GM18873 (cell line): ENCODE measurements at regions not wholly inside any gene's neighbourhood (a gene's known extent, or its start where the extent isn't known, plus 50 kb on each side); places are given as distances from the start of the nearest gene placed in this dataset.
"Not testable (repeated sequence)": the region's sequence is repeated elsewhere in the genome, so short reads cannot be mapped to it uniquely, and the experiment has no call there.

Source experiments
- ATAC-seq: cut with Tn5 transposase; IDR thresholded peaks from one replicate; pipeline ENCODE4 v1.9.1; 2021; ENCODE audit warnings: mild to moderate bottlenecking, moderate library complexity, moderate number of reproducible peaks; ENCODE audit not compliant: unreplicated experiment, low FRiP score

DNA sequence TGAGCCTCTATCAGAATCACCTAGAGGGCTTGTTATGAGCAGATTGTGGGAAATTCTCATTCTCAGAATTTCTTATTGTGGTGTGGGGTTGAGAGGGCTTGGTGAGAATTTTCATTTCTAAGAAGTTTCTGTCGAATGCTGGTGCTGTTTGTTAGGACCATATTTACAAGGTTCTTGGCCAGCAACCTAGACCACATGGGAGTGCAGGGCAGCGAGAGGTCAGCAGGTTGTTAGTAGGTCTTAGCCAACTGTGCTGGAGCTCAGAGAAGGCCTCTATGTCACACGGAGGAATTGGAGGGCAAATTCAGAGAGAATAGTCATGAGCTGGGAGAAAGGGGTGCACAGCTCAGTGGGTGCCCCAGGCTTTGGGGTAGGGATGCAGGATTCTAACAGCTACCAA, 357.0 kb downstream of the LRRC70 start:
- no peak for ATAC-seq

DNA sequence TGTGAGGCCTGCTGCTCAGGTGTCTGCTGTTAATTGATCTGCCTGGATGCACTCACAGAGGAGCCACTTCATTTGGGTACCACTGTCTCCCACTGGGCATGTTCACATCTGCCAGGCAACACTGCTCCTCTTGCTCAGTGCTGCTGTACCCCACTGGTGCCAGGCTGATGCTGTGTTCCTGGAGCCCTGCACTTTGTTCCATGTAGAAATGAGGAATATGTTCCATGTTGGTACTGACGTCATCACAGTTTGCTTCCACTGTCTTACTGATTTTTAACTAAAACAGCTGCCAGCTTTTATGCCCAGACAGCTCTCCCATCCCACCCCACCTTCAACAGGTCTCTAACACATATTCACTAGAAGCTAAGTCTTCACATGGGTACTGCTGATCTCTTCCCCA, 355.7 kb downstream of the LRRC70 start:
- no peak for ATAC-seq

GRCh38 chr5:62933261-62933660, 354.6 kb downstream of the LRRC70 start:
- ATAC-seq: no peak

DNA sequence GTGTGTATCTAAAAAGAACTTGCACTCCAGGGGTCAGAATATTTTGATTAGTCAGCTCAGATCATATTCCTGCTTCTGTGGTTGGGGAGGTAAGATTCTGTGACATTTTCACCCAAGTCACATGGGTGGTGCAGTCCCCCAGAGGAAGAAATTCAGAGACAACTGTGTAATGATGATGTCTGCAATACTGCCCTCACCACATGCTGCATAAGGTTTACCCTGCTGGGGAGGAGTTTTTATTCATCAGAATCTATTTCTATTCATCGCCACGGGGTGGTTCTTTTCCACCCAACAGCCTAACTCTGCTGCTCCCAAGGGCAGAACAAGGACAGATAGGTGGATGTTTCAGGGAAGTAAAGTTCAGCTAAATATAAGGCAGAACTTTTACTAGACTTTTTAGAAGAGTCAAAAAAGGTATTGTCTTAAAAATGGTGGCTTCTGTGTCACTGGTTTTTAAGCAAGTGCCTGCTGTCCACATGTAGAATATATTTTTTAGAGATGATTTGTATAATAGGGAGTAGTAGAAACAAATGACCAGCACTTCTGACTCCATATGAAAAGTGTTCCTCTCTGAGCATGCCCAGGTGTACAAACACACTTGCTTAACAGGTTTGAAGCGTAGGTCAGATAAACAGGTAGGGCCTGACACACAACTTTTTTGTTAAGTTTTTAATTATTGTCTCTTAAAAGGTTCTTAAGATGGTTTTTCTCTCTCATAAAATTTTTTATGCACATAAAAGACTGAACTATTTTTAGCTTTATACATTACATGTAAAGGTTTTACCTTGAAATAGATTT, 352.7 kb downstream of the LRRC70 start:
- no peak for ATAC-seq

- no peak for ATAC-seq
Measured at GRCh38 chr5:62922191-62922590, 343.6 kb downstream of the LRRC70 start.

DNA sequence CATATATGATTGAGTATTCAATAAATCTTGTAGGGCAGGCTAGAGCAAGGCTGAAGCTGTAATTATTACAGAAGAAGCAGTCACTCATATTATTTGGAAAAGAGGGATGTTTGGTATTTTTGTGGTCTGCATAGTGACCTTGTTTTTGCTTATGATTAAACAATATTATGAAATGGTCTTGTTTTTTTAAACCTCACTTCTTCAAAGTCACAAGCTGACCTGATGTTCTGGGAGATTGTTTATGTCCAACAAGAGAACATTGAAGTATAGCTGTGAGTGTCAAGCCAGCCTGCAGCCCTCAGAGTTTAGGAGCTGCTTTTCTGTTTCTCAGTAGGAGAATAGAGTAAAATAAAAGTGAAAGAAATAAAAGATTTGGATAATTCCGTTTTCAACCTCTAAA, 342.2 kb downstream of the LRRC70 start:
- ATAC-seq: no peak

- no peak for ATAC-seq
Measured at GRCh38 chr5:62909326-62909725, 330.7 kb downstream of the LRRC70 start.

DNA sequence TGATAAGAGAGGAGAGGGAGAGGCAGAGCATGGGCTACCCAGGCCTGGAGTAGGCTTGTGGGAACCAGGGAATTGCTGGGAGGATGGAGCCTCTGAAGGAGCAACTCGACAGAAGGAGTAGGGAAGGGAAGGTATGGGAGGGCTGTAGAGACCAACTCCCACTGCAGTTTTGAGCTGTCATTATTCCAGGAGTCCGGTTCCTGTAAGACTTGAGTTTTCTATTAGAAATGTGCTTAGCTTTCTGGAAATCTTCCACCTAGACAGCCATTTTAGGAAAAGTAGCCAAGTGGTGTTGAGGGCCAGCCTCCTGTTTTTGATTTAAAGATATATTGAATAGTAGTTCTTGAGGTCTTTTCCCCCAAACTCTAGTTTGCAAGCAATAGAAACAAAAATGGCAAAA, 323.5 kb downstream of the LRRC70 start:
- ATAC-seq: no peak

GRCh38 chr5:62900976-62901375, 322.4 kb downstream of the LRRC70 start:
- no peak for ATAC-seq

- no peak for ATAC-seq
Measured at GRCh38 chr5:62896121-62896893, 317.7 kb downstream of the LRRC70 start.

- no peak for ATAC-seq
Measured at GRCh38 chr5:62886603-62887315, 308.1 kb downstream of the LRRC70 start.

DNA sequence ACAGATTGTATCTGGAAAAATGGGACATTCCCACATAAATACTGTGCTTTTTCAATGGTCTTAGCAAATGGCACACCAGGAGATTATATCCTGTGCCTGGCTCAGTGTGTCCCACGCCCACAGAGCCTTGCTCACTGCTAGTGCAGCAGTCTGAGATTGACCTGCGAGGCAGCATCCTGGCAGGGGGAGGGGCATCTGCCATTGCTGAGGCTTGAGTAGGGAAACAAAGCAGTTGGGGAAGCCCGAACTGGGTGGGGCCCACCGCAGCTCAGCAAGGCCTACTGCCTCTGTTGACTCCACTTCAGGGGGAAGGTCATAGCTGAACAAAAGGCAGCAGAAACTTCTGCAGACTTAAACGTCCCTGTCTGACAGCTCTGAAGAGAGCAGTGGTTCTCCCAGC, 258.7 kb downstream of the LRRC70 start:
- ATAC-seq: not testable (repeated sequence)

DNA sequence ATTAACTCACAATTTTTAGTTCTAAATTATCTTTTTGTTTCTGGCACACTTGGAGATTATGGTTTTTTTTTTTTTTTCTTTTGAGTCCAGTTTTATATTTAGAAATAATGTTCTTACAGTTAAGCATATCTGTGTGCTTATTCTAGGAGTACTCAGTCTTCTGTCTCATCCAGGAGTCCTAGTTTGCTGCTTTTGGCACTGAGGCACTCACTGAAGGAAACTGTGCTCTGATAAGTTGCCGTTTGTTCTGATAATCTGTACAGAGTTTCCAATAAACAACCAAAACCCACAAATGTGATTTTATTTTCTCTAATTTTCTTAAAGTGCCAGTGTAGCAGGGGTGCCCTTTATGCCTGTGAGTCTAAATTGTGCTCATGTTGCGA, 251.0 kb downstream of the LRRC70 start:
- no peak for ATAC-seq

DNA sequence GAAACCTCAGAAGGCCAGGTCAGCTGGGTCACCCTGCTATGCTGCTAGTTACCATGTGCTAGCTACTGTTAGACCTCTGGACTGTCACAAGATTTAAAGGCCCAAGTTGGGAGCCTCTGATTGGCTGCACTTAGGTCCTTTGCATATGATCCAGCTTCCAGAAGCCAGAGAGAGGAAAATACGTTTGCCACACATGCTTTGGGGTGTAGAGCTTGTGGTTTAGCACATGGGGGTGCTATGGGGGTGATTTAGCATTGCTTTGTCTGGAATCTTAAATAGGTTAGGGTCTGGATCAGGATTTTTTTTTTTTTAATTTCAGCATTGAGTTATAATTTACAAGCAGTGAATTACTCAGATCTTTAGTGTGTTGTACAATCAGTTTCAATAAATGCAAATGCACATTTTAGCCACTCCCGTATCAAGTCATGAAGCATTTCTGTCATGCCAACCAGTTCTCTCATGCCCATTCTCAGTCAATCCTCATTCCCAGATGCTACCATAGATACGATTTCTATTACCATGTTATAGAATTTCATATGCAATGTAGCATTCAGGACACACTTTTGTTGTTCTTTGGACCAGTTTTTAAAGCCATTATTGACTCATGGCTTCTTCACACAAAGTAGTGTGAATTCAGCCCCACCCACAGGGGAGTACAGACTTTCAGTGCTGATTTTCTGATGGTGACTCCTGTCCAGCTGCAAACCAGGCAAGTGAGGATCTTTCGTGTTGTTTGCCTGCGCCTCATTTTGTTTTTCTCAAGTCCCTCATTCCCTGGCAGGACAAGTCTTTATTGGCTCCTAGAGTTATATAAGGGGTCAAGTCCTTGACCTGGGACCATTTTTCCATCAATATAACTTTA, 250.4 kb downstream of the LRRC70 start:
- no peak for ATAC-seq

- ATAC-seq: no peak
Measured at GRCh38 chr5:62825623-62826220, 247.1 kb downstream of the LRRC70 start.

- ATAC-seq: no peak
Measured at GRCh38 chr5:62824936-62825335, 246.3 kb downstream of the LRRC70 start.

GRCh38 chr5:62817043-62817442, 238.4 kb downstream of the LRRC70 start:
- ATAC-seq: not testable (repeated sequence)

DNA sequence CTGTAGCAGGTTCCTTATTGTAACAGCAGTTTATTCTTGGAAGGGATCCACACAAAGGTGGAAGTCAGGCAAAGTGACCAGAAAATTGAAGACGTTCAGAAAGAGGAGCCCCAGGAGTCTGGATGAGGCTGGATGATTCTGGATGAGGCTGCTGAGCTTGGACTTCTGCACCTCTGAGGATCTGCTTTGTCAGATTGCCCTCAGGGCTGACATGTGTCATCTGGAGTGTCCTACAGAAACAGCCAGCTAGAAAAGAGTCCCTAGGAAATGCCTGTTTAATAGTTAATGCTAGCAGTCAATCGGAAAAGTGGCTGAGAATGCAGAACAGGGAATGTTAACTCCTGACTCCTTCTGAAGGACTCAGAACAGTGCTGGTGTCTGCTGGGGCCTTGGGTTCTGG, 236.4 kb downstream of the LRRC70 start:
- ATAC-seq: no peak

DNA sequence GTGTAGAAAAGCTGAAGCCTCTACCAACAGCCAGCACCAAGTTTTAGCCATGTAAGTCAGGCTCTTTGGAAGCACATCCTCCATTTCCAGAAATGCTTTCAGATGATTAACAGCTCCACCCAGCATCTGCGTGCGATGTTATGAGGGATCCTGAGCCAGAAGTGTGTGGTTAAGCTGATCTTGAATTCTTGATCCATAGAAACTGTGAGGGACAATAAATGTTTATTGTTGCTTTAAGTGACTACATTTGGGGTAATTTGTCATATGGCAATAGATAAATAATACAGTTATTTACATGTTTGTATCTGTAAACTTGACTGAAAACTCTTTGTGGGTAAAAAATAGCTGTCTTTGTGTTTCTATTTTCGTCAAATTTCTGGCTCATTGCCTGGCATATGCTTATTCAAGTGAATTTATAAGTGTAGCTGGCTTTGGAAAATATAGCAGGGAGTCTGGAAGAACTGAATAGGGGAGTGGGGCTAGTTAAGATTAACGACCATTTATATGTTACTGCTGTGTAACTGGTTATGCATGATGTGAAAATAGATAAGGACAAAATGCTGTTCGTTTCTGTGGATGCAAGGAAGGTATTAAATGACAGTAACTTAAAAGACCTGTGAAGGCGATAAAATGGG, 234.1 kb downstream of the LRRC70 start:
- no peak for ATAC-seq
